Stimulated activated naive CD8-positive, alpha-beta T cell treated with anti-CD3 and anti-CD28 coated beads, Interleukin-15, Interleukin-2, amounts not matched to agents 100 U/mL and 50 U/mL, for 24 hours (primary cell): ENCODE measurements at regions not wholly inside any gene's neighbourhood (a gene's known extent, or its start where the extent isn't known, plus 50 kb on each side); places are given as distances from the start of the nearest gene placed in this dataset.
"Not testable (repeated sequence)": the region's sequence is repeated elsewhere in the genome, so short reads cannot be mapped to it uniquely, and the experiment has no call there.

Experiments used
- ATAC-seq: fragments of 150-1000 bp; cut with Tn5 transposase; one replicate; pipeline ENCODE4 v1.10.0; 2021
- DNase-seq: peaks from one replicate; pipeline ENCODE4 v3.0.0; 2021

DNA sequence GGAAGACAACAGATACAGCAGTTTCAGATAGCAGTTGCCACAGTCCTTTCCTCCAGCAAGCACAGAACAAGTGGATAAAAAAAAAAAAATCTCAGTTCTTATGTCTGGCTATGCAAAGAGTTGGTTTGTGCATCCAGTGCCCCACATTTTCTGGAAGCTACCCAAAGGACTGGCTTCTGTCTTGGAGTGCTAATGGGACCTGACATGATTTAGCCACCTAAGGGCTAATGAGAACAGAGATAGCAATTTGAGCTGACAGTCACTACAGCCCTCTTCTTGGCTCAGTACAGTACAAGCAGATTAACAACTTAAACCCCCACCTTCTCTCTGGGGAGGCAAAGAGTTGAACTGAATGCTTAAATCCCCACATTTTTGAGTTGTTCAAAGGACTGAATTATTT, 976.8 kb downstream of the TBC1D32 start:
- DNase-seq (no peak), ATAC-seq (no peak)

DNA sequence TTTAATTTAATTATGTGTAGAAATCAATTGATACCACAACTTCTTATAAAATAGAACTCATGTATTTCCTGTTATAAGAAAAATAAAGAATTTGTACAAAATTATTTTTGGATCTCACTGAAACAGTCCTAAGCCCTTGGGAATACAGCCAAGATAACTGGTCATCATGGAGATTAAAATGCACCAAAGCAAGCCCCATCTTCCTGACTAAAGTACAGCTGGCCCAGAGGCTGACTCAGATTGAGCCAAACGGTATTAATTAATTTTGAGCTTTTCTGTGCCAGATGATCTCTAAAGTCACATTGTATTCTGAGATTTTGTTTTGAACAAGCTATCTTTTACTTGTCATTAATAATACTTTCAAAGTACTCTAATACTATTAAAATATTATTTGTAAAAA, 978.5 kb downstream of the TBC1D32 start:
- no peak for ATAC-seq
- no peak for DNase-seq

DNA sequence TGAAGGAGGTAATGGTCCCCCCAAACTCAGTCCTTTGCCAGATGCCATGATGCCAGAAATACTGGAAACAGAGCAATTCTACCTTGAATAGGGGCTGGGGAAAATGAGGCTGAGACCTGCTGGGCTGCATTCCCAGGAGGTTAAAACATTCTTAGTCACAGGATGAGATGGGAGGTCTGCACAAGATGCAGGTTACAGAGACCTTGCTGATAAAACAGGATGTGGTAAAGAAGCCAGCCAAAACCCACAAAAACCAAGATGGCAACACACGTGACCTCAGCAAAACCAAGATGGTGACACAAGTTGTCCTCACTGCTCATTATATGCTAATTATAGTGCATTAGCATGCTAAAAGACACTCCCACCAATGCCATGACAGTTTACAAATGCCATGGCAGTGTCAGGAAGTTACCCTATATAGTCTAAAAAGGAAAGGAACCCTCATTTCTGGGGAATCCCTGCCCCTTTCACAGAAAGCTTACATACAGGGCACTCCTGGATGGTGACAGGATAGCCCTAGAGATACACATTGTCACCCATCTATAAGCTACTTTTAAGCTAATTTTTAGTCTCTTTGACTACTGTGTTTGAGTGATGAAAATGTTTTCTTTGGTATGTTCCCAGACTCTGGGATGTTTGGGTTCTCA, 979.7 kb downstream of the TBC1D32 start:
- DNase-seq (no peak), ATAC-seq (peak; percentile 28)

DNA sequence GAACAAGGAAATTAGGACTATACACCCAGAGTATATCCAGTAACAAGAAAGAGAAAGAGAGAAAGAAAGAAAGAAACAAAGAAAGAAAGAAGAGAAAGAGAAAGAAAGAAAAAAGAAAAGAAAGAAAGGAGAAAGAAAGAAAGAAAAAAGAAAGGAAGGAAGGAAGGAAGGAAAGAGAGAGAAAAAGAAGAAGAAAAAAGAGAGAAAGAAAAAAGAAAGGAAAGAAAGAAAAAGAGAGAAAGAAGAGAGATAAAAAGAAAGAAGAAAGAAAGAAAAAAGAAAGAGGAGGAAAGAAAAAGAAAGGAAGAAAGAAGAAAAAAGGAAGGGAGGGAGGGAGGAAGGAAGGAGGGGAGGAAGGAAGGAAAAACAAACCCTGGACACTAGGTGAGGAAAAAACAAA, 981.8 kb downstream of the TBC1D32 start:
- DNase-seq (no peak), ATAC-seq (no peak)

DNA sequence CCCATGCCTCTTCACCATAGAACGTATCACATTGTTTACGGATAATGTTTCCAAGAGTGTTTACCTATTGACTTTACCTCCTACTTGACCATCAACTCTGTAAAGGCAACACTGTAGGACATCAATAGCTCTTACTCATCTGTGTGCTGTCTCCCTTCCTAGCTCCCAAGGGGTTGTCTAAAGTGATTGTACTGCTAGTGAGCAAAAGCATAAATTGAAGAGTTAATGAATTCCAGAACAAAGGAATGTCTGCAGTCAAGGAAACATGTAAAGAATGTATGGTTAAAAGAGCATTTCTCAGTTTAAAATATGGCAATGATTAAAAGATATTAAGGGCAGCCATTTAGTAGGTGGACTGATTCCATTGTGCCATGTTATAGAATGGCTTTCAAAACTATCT, 985.4 kb downstream of the TBC1D32 start:
- DNase-seq (no peak), ATAC-seq (no peak)

DNA sequence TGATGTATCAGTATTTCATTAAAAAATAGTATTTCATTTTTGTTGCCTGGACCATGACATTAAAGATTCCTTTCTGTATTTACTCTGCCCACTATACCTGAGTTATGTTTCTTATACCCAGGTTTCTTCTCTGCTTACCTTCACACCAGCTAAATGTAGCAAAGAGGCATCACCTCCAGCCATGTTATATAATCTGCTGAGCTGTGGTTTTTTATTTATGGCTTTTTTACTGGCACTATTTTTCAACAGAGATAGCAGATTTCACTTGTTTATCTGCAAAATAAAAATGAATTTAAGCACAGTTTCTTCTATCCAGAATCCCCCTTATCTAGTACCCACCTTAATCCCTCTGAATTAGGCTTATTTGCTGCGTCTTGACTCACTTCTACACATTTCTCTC, 979.0 kb upstream of the MAN1A1 start:
- no peak for ATAC-seq
- no peak for DNase-seq

DNA sequence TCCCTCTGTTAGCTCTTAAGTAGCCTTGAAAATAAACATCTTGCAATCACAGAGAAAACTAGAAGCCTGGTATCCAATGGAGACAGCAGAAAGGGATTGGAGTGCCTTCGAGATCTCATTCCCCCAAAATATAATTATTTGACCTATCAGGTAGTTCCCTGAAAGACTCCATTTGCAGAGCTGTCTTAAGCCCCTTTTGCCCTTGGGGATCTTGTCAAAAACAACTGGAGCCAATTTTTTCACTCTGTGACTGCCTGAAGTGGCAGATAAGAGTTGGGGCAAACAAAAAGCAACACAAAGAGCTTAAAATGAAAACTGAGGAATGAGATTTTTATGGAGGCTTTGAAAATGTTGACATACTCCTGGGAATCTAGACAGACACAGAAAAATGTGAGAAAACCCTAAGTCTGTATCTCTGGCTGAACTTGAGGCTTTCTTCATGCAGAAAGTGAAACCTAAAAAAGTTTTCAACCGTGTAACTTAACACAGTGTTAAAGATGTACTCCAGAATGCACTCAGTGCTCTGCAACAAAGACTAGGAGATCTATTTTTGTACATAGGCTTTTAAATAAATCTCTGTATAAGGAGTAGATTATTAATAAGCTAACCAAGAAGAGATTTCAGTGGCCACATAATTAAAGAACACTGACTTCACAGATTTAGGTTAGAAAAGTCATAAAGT, 971.1 kb upstream of the MAN1A1 start:
- DNase-seq = no peak
- ATAC-seq = no peak

DNA sequence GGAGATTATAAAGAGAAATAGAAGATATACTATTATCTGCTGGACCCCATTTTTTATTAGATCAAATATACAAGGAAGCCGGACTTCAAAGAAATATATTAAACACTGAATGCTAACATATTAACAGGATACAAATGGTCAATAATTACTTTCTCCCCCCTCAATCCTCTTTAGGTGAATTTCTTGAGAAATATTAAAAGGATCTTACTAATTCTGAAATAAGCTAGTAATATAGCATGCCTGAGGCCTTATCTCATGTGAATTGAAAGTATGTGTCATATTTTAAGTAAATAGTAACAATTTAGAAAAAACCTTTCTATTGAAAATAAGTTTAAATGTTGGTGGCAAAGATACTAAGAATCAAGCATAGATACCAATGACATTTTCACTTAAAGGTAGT, 954.7 kb upstream of the MAN1A1 start:
- ATAC-seq (no peak), DNase-seq (no peak)

DNA sequence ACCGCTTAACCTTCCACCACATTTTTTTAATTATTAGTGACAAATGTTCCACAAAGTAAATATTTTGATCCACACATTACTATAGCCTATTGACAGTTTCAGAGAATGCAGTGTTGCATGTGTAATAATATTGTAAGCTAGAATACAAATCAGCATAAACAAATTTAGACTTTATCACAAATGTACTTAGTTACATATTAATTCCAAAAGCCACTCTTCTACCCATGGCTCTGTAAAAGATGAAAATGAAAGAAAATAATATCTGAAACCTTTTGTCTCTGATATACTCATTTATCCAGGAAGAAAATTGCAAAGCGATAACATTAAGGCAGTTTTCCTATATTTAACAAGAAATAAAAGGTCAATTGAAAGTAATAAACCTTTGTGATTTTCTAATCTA, 954.0 kb upstream of the MAN1A1 start:
- DNase-seq (no peak), ATAC-seq (no peak)

DNA sequence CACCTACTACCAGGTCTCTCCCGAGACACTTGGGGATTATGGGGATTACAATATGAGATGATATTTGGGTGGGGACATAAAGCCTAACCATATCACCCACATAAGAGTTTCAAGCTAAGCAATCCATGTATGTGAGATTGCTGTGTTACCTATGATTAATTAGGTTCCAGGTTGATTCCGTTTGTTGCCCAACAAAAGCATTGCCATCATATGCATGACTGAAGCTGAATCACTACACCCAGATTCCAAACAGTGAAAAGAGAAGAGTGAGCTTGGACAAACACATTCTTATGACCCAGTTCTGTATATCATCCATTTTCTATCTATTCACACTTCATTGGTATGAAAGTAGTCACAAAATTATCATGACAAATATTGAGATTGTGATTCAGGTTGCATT, 952.5 kb upstream of the MAN1A1 start:
- DNase-seq = no peak
- ATAC-seq = no peak

DNA sequence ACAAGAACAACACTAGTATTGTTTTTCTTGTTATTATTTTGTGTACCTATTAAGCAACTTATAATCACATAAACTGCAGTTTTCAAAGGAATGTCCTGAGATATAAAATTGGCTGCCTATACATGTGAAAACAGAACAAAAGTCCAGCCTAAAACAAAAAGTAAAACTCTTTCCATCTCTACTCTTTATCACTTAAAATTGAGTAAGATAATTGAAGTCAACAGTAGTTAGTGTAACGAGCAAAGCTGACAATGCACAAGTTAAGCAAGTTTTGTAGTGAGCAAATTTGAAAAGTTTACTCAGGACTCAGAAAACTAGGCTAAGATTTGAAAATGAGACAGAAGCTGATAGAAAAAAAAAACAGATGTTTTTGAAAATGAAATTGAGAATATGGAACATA, 941.4 kb upstream of the MAN1A1 start:
- ATAC-seq = no peak
- DNase-seq = no peak

DNA sequence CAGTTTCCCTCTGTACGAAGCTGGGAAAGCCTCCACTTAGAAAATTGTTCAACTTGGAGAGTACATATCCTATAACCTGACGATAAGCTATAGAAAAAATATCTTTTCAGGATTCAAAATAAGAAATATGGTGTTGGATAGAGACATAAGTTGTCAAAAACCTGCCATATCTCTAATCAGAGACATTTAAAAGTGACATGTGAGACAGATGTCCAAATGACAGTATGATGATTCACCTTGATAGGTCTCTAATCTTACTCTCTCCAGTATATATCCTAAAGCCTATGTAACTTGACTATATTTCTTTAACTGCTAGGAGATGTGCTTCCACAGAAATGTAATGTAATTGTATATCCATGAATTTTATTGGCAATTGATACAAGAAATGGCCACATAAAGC, 932.4 kb upstream of the MAN1A1 start:
- DNase-seq = no peak
- no peak for ATAC-seq

DNA sequence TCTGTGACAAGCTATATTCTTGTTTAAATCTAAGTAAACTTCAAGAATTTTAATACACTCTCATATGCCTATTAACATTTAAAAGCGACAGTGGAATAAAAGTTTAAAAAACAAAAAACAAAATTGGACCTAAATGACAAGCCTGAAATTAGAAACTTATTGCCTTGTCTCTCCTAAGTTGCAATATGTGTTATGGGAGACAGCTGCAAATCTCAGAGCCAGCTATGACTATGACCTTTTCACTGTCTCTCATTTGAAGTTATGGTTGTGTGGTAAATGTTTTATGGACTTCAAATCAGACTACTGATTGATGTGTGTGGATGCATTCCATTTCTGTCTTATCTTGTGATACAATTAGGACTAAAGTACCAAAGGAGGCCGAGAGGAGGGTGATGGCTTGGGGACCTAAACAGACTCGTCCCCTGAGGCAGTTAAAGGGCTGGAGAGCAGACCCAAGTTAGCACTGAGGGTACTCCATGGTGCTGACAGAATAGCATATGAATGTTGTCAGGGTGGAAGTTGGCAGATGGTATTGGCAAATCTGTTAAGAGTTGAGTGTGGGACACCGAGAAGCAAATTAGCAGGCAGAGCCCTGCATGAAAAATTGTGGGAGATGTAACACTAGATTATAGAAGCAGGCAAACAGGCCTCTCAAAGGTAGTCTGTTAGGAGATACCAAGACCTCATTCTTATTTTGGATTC, 930.1 kb upstream of the MAN1A1 start:
- DNase-seq (no peak), ATAC-seq (no peak)

DNA sequence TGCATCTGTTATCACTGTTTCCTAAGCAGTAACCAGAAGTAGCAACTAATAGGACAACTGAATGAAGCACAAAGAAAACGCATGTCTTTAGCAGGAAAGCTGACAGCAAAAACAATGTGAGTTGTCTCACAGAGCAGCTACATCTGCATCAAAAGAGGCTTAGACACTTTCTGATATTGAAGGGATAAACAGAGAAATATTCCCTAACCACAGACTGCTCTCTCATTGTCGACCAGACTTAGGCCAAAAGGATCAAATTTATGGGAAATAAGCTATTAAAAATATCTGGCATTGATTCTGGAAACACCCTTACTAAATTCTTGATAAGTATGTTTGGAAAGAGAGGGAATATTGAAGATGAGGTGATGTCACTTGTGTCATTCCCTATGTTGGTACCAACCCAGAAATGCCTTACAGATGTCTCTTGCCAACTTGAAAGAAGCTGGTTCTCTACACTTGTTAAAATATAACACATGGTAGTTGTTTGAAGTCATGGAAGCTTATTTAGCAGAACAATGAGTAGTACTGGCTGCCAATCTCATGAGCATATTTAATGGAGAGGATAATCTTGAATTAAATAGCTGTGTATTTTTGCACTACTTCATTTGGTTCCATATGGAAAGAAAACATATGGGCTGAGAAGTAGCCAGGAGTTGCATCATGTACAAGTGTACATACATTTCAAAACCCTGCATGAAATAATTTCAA, 929.3 kb upstream of the MAN1A1 start:
- no peak for ATAC-seq
- no peak for DNase-seq

DNA sequence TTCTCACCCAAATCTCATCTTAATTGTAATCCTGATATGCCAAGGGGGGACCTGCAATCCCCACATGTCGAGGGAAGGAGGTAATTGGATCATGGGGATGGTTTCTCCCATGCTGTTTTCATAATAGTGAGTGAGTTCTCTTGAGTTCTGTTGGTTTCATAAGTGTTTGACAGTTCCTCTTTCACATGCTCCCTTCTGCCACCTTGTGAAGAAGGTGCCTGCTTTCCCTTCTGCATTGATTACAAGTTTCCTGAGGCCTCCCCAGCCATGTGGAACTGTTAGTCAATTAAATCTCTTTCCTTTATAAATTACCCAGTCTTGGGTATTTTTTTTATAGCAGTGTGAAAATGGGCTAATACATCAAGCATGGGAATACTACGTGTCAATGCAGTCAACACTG, 925.0 kb upstream of the MAN1A1 start:
- no peak for ATAC-seq
- DNase-seq = no peak

DNA sequence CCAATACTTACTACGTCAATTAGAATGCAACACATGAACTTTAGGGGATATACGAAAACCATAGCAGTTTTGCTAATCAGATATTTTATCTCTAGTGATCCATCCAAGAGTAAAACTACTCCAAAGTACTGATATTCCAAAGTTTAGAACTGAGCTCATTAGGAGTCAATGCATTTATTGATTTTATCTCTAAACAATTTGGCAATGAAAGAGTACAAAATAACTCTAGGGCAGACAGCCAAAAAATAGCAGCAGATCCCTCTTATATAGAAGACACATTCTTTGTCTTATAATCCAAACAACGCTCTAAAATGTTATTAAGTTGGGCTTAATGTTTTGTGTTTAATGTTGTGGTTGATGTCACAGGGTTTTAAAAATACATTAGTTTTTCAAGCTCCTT, 923.9 kb upstream of the MAN1A1 start:
- DNase-seq (no peak), ATAC-seq (no peak)

DNA sequence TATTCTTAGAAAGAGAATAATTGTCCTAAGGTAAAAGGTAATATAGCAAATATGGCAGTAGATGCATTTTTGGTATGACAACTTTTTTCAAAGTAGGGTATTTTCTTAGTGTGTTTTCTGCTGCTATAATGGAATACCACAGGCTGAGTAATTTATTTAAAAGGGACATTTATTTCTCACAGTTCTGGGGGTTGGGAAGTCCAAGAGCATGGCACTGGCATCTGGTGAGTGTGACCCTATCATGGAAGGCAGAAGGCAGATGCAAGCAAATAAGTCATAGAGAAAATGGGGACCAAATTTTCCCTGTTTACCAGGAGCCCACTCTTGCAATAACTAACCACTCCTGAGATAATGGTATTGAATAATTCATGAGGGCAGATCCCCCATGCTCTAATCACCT, 922.5 kb upstream of the MAN1A1 start:
- ATAC-seq = no peak
- DNase-seq = no peak

DNA sequence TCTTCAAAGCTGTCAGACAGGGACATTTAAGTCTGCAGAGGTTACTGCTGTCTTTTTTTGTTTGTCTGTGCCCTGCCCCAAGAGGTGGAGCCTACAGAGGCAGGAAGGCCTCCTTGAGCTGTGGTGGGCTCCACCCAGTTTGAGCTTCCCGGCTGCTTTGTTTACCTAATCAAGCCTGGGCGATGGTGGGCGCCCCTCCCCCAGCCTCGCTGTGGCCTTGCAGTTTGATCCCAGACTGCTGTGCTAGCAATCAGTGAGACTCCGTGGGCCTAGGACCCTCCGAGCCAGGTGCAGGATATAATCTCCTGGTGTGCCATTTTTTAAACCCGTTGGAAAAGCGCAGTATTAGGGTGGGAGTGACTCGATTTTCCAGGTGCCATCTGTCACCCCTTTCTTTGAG, 918.7 kb upstream of the MAN1A1 start:
- DNase-seq, ATAC-seq: not testable (repeated sequence)

DNA sequence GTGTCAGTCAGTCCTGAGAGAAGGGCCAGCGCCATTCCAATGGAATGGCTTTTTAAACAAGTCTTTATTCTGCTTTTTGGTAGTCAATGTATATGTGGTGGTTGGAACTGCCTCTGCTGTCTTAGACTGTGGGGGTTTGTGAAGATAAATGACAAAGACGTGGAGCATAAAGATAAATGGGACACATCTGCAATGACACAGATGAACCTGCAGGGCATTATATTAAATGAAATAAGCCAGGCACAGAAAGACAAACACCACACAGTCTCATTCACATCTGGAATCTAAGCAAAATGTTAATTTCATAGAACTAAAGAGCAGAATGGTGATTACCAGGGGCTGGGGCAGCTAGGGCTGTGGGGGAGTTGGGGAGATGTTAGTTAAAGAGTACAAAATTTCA, 912.8 kb upstream of the MAN1A1 start:
- ATAC-seq = no peak

DNA sequence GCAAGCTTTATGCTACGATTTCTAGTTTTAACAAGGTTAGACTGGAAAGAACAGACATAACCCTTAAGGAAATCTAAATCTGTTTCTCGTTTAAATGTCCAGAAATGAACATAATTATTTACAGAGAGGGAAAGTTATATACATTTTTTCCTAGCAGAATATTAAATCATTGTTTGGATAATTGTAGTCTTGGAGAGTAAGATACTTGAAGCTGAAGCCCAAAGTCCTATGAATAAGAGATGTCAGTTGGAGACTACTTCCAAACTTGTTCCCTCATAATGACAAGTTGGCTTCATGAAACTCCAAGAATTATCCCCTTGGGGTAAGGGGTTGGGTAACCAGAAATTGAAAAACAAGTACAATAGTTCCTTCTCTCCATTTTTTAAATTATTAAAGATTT, 911.1 kb upstream of the MAN1A1 start:
- DNase-seq (no peak), ATAC-seq (no peak)

More for the DNA sequence above, 912.8 kb upstream of the MAN1A1 start:
- no peak for DNase-seq

DNA sequence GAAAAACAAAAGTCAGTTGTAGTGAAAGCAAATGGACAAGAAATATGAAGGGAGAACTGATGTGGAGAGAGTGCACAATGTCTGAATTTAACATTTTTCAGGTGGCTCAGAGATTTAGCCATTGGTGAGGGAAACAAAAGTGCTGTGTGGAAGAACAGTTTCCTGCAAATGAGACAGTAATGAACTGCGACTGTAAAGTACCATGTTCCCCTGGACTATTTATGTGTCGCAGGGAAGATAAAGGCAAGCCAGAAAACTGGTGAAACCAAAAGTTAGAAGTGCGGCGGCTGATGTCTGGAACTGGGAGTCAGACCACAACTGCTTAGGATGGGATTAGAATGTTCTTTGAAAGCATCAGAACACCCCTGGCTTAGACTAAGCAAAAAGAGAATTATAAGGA, 905.1 kb upstream of the MAN1A1 start:
- ATAC-seq (no peak), DNase-seq (no peak)

DNA sequence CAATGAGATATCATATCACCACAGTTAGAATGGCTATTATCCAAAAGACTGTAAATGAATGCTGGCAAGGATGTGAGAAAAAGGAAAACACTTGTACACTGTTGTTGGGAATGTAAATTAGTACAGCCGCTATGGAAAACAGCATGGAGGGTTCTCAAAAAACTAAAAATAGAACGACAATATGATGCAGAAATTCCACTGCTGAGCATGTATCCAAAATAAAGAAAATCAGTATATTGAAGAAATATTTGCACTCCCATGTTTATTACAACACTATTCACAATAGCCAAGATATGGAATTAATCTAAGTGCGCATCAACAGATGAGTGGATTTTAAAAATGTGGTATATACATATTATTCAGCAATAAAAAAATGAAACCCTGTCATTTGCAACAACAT, 898.9 kb upstream of the MAN1A1 start:
- ATAC-seq (no peak), DNase-seq (no peak)

DNA sequence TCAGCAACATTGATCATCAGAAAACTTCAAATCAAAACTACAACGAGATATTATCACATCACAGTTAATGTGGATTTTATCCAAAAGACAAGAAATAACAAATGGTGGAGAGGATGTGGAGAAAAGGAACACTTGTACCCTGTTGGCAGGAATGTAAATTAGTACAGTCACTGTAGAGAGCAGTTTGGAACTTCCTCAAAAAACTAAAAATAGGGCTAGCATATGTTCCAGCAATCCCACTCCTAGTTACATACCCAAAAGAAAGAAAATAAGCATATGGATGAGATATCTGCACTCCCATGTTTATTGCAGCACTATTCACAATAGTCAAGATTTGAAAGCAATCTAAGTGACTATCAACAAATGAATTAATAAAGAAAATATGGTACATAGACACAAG, 887.7 kb upstream of the MAN1A1 start:
- ATAC-seq (no peak), DNase-seq (no peak)
